ENCODE measurements at regions not wholly inside any gene's neighbourhood (a gene's known extent, or its start where the extent isn't known, plus 50 kb on each side); places are given as distances from the start of the nearest gene placed in this dataset.

GRCh38 chr22:47663615-47664605, 901.5 kb downstream of the TBC1D22A start:
- H3K4me3 ChIP-seq (ENCODE audit: low read depth, low read length) = no peak overlapping the region
- ChIA-PET CTCF (interaction anchor here (0.6 kb wide), 1 partner anchor 1807 kb away, joined by 3 read pairs; no protein-coding TSS in a partner anchor), POLR2A (no interaction called here)
- H3K27ac ChIP-seq (ENCODE audit: extremely low read depth, low read depth, low read length) = no peak overlapping the region
- no peaks in the 10 kb centered on the region for H3K36me3 ChIP-seq (ENCODE audit: control insufficient read depth in 2 of 2, insufficient read depth in 1 of 2, low read length in 2 of 2)
- H3K4me1 ChIP-seq (ENCODE audit: control insufficient read depth, insufficient read depth, low read length) = no peaks in the 10 kb centered on the region
- H3K9me3 ChIP-seq (ENCODE audit: control insufficient read depth, insufficient read depth, low read depth, low read length) = no peaks in the 10 kb centered on the region
- TF ChIP-seq ZBTB10 (tag by site-specific recombination; IDR thresholded peaks at IDR 0.05) = no peak
- no peak for TF ChIP-seq ZNF302 (tag by site-specific recombination; IDR thresholded peaks at IDR 0.05; ENCODE audit: low read depth)
- no peak for TF ChIP-seq KLF16 (tag by site-specific recombination; IDR thresholded peaks at IDR 0.05)
- no peak for TF ChIP-seq KLF9 (tag by site-specific recombination; IDR thresholded peaks at IDR 0.05; ENCODE audit: low read depth)
- TF ChIP-seq RBAK (tag by site-specific recombination; IDR thresholded peaks at IDR 0.05) = no peak
- TF ChIP-seq ZNF221 (tag by site-specific recombination; IDR thresholded peaks at IDR 0.05; ENCODE audit: borderline replicate concordance) = no peak
- TF ChIP-seq ZNF362 (tag by site-specific recombination; IDR thresholded peaks at IDR 0.05) = no peak
- no peak for TF ChIP-seq ZNF133 (tag by site-specific recombination; IDR thresholded peaks at IDR 0.05)
- TF ChIP-seq ZNF549 (tag by site-specific recombination; IDR thresholded peaks at IDR 0.05) = no peak
- no peak for TF ChIP-seq ZNF629 (tag by site-specific recombination; IDR thresholded peaks at IDR 0.05)
- TF ChIP-seq OVOL3 (tag by site-specific recombination; IDR thresholded peaks at IDR 0.05) = no peak
- no peak for TF ChIP-seq ZBTB8A (tag by site-specific recombination; IDR thresholded peaks at IDR 0.05)
- TF ChIP-seq ATF2 (tag by site-specific recombination; IDR thresholded peaks at IDR 0.05; ENCODE audit: low read depth) = no peak
- no peak for TF ChIP-seq ZNF335 (tag by site-specific recombination; conservative IDR thresholded peaks at IDR 0.05)
- TF ChIP-seq ZNF658 (tag by site-specific recombination; IDR thresholded peaks at IDR 0.05) = no peak
- no peak for TF ChIP-seq ZNF610 (tag by site-specific recombination; IDR thresholded peaks at IDR 0.05; ENCODE audit: borderline replicate concordance)

- no peak for TF ChIP-seq ZNF596 (tag by site-specific recombination; IDR thresholded peaks at IDR 0.05)
- no peak for TF ChIP-seq TCF7L2 (IDR thresholded peaks at IDR 0.05; ENCODE audit: borderline replicate concordance, low read depth, low read length)
- no peak for TF ChIP-seq BCL11B (tag by site-specific recombination; IDR thresholded peaks at IDR 0.05; ENCODE audit: low read depth)
- peak; percentile 48 for TF ChIP-seq ZIC2 (tag by site-specific recombination; IDR thresholded peaks at IDR 0.05)
- TF ChIP-seq ZSCAN23 (tag by site-specific recombination; IDR thresholded peaks at IDR 0.05) = no peak
- POLR2A ChIA-PET = interaction anchor here (0.6 kb wide), 1 partner anchor 17 kb away, joined by 5 read pairs; no protein-coding TSS in a partner anchor
- Histone ChIP-seq H3K36me3 (ENCODE audit: control insufficient read depth in 2 of 2, insufficient read depth in 1 of 2, low read length in 2 of 2) (no peaks in the 10 kb centered on the region), H3K9me3 (ENCODE audit: control insufficient read depth, insufficient read depth, low read depth, low read length) (no peaks in the 10 kb centered on the region), H3K27ac (ENCODE audit: extremely low read depth, low read depth, low read length) (no peak overlapping the region), H3K4me1 (ENCODE audit: control insufficient read depth, insufficient read depth, low read length) (no peaks in the 10 kb centered on the region), H3K4me3 (ENCODE audit: low read depth, low read length) (no peak overlapping the region)
- CTCF ChIA-PET = no interaction called here
Measured at GRCh38 chr22:47659467-47660223, 897.2 kb downstream of the TBC1D22A start.
